ENCODE measurements at regions not wholly inside any gene's neighbourhood (a gene's known extent, or its start where the extent isn't known, plus 50 kb on each side); places are given as distances from the start of the nearest gene placed in this dataset.
"Not testable (repeated sequence)": the region's sequence is repeated elsewhere in the genome, so short reads cannot be mapped to it uniquely, and the experiment has no call there.

GRCh38 chr15:37427393-37427792, 327.0 kb upstream of the MEIS2 start:
- not testable (repeated sequence) for FAIRE-seq

GRCh38 chr15:37446921-37447320, 346.6 kb upstream of the MEIS2 start:
- no peak for FAIRE-seq

- no peak for FAIRE-seq
Observed at GRCh38 chr15:37452498-37452897, 352.1 kb upstream of the MEIS2 start.

GRCh38 chr15:37480482-37480881, 380.1 kb upstream of the MEIS2 start:
- FAIRE-seq: no peak

GRCh38 chr15:37481126-37481525, 380.8 kb upstream of the MEIS2 start:
- no peak for FAIRE-seq

GRCh38 chr15:37483779-37484178, 383.4 kb upstream of the MEIS2 start:
- FAIRE-seq: no peak

GRCh38 chr15:37485056-37485455, 384.7 kb upstream of the MEIS2 start:
- no peak for FAIRE-seq

- FAIRE-seq: no peak
Observed at GRCh38 chr15:37490707-37491106, 390.4 kb upstream of the MEIS2 start.

GRCh38 chr15:37516621-37517020, 416.3 kb upstream of the MEIS2 start:
- no peak for FAIRE-seq

GRCh38 chr15:37517191-37517895, 417.0 kb upstream of the MEIS2 start:
- FAIRE-seq: no peak

GRCh38 chr15:37518436-37518835, 416.0 kb upstream of the TMCO5A start:
- no peak for FAIRE-seq

- FAIRE-seq: no peak
Observed at GRCh38 chr15:37520026-37520425, 414.4 kb upstream of the TMCO5A start.

- FAIRE-seq: no peak
Observed at GRCh38 chr15:37520882-37521281, 413.6 kb upstream of the TMCO5A start.

GRCh38 chr15:37524601-37525000, 409.8 kb upstream of the TMCO5A start:
- no peak for FAIRE-seq

GRCh38 chr15:37528432-37528831, 406.0 kb upstream of the TMCO5A start:
- no peak for FAIRE-seq

GRCh38 chr15:37536967-37537605, 397.4 kb upstream of the TMCO5A start:
- FAIRE-seq: no peak

- FAIRE-seq: no peak
Observed at GRCh38 chr15:37537802-37538201, 396.6 kb upstream of the TMCO5A start.

- FAIRE-seq: no peak
Observed at GRCh38 chr15:37548116-37548515, 386.3 kb upstream of the TMCO5A start.

- no peak for FAIRE-seq
Observed at GRCh38 chr15:37550360-37551024, 383.9 kb upstream of the TMCO5A start.

- no peak for FAIRE-seq
Observed at GRCh38 chr15:37572401-37572800, 362.0 kb upstream of the TMCO5A start.

- no peak for FAIRE-seq
Observed at GRCh38 chr15:37574985-37575384, 359.5 kb upstream of the TMCO5A start.

GRCh38 chr15:37576952-37577351, 357.5 kb upstream of the TMCO5A start:
- FAIRE-seq: no peak

GRCh38 chr15:37581866-37582532, 352.4 kb upstream of the TMCO5A start:
- no peak for FAIRE-seq

- no peak for FAIRE-seq
Observed at GRCh38 chr15:37582852-37583251, 351.6 kb upstream of the TMCO5A start.

Data from islet of Langerhans (tissue), 1 donor.